ENCODE measurements at regions not wholly inside any gene's neighbourhood (a gene's known extent, or its start where the extent isn't known, plus 50 kb on each side); places are given as distances from the start of the nearest gene placed in this dataset.
"Not testable (repeated sequence)": the region's sequence is repeated elsewhere in the genome, so short reads cannot be mapped to it uniquely, and the experiment has no call there.

- no peaks in the 10 kb centered on the region for H3K27me3 ChIP-seq (ENCODE audit: control insufficient read depth, insufficient read depth, low read length)
- no peak overlapping the region for H3K27ac ChIP-seq (ENCODE audit: low read depth, low read length)
- H3K9me3 ChIP-seq (ENCODE audit: control insufficient read depth, insufficient read depth, low read length): no peaks in the 10 kb centered on the region
- H3K36me3 ChIP-seq (ENCODE audit: control insufficient read depth, insufficient read depth, low read length): no peaks in the 10 kb centered on the region
- no peak overlapping the region for H3K4me3 ChIP-seq (ENCODE audit: low read depth, low read length)
- no peak for DNase-seq (ENCODE audit: low read depth in 4 of 6, low spot score in 6 of 6)
- WGBS (ENCODE audit: insufficient coverage): 87% methylated on average over 3 of the region's 9 CpGs
- H3K4me1 ChIP-seq (ENCODE audit: control insufficient read depth, insufficient read depth, low read length): peaks cover 6% of the 10 kb centered on the region
These were observed 61.7 kb downstream of the KPNA2 start for GRCh38 chr17:68097161-68097805.

GRCh38 chr17:68099341-68099753, 63.8 kb downstream of the KPNA2 start:
- not testable (repeated sequence) for H3K27ac ChIP-seq (ENCODE audit: low read depth, low read length); H3K9me3 ChIP-seq (ENCODE audit: control insufficient read depth, insufficient read depth, low read length); H3K27me3 ChIP-seq (ENCODE audit: control insufficient read depth, insufficient read depth, low read length); H3K4me3 ChIP-seq (ENCODE audit: low read depth, low read length); H3K4me1 ChIP-seq (ENCODE audit: control insufficient read depth, insufficient read depth, low read length); DNase-seq (ENCODE audit: low read depth in 4 of 6, low spot score in 6 of 6); H3K36me3 ChIP-seq (ENCODE audit: control insufficient read depth, insufficient read depth, low read length)
- 98% methylated on average over 29 of the region's 29 CpGs for WGBS (ENCODE audit: insufficient coverage)

GRCh38 chr17:68100000-68100641, 64.6 kb downstream of the KPNA2 start:
- no peaks in the 10 kb centered on the region for H3K36me3 ChIP-seq (ENCODE audit: control insufficient read depth, insufficient read depth, low read length)
- DNase-seq (ENCODE audit: low read depth in 4 of 6, low spot score in 6 of 6): no peak
- no peaks in the 10 kb centered on the region for H3K9me3 ChIP-seq (ENCODE audit: control insufficient read depth, insufficient read depth, low read length)
- H3K27ac ChIP-seq (ENCODE audit: low read depth, low read length): no peak overlapping the region
- H3K4me1 ChIP-seq (ENCODE audit: control insufficient read depth, insufficient read depth, low read length): peaks cover 9% of the 10 kb centered on the region
- WGBS (ENCODE audit: insufficient coverage): 87% methylated on average over 15 of the region's 17 CpGs
- no peak overlapping the region for H3K4me3 ChIP-seq (ENCODE audit: low read depth, low read length)
- H3K27me3 ChIP-seq (ENCODE audit: control insufficient read depth, insufficient read depth, low read length): no peaks in the 10 kb centered on the region

- Histone ChIP-seq H3K27ac (ENCODE audit: low read depth, low read length) (peak overlapping the region; percentile 62), H3K4me1 (ENCODE audit: control insufficient read depth, insufficient read depth, low read length) (peaks cover 9% of the 10 kb centered on the region), H3K27me3 (ENCODE audit: control insufficient read depth, insufficient read depth, low read length) (no peaks in the 10 kb centered on the region), H3K36me3 (ENCODE audit: control insufficient read depth, insufficient read depth, low read length) (no peaks in the 10 kb centered on the region), H3K9me3 (ENCODE audit: control insufficient read depth, insufficient read depth, low read length) (no peaks in the 10 kb centered on the region), H3K4me3 (ENCODE audit: low read depth, low read length) (peak overlapping the region; percentile 51)
- 4% methylated on average over 73 of the region's 88 CpGs for WGBS (ENCODE audit: insufficient coverage)
- peak; percentile 57 to 96 (median 78) for DNase-seq (ENCODE audit: low read depth in 4 of 6, low spot score in 6 of 6)
These were observed 65.8 kb downstream of the KPNA2 start for GRCh38 chr17:68101075-68101986.

GRCh38 chr17:68101987-68102314, 66.4 kb downstream of the KPNA2 start:
- DNase-seq (ENCODE audit: low read depth in 4 of 6, low spot score in 6 of 6): no peak

GRCh38 chr17:68102318-68102758, 66.8 kb downstream of the KPNA2 start:
- Histone ChIP-seq H3K9me3 (ENCODE audit: control insufficient read depth, insufficient read depth, low read length) (no peaks in the 10 kb centered on the region), H3K27me3 (ENCODE audit: control insufficient read depth, insufficient read depth, low read length) (no peaks in the 10 kb centered on the region), H3K4me3 (ENCODE audit: low read depth, low read length) (peak overlapping the region; percentile 51), H3K36me3 (ENCODE audit: control insufficient read depth, insufficient read depth, low read length) (no peaks in the 10 kb centered on the region), H3K27ac (ENCODE audit: low read depth, low read length) (peak overlapping the region; percentile 33), H3K4me1 (ENCODE audit: control insufficient read depth, insufficient read depth, low read length) (peaks cover 9% of the 10 kb centered on the region)
- 0% methylated on average over 7 of the region's 21 CpGs for WGBS (ENCODE audit: insufficient coverage)
- DNase-seq (ENCODE audit: low read depth in 4 of 6, low spot score in 6 of 6): peak in 3 of 6 donors; percentile 11 to 43 (median 13)

More at GRCh38 chr17:68101987-68102314, 66.4 kb downstream of the KPNA2 start:
- H3K9me3 ChIP-seq (ENCODE audit: control insufficient read depth, insufficient read depth, low read length): no peaks in the 10 kb centered on the region
- H3K27ac ChIP-seq (ENCODE audit: low read depth, low read length): peak overlapping the region; percentile 10
- no peaks in the 10 kb centered on the region for H3K27me3 ChIP-seq (ENCODE audit: control insufficient read depth, insufficient read depth, low read length)
- H3K4me1 ChIP-seq (ENCODE audit: control insufficient read depth, insufficient read depth, low read length): peaks cover 9% of the 10 kb centered on the region
- no peaks in the 10 kb centered on the region for H3K36me3 ChIP-seq (ENCODE audit: control insufficient read depth, insufficient read depth, low read length)
- peak overlapping the region; percentile 51 for H3K4me3 ChIP-seq (ENCODE audit: low read depth, low read length)
- 0% methylated on average over 7 of the region's 20 CpGs for WGBS (ENCODE audit: insufficient coverage)

- H3K4me3 ChIP-seq (ENCODE audit: low read depth, low read length): no peak overlapping the region
- H3K27ac ChIP-seq (ENCODE audit: low read depth, low read length): no peak overlapping the region
- peaks cover 9% of the 10 kb centered on the region for H3K4me1 ChIP-seq (ENCODE audit: control insufficient read depth, insufficient read depth, low read length)
- no peaks in the 10 kb centered on the region for H3K36me3 ChIP-seq (ENCODE audit: control insufficient read depth, insufficient read depth, low read length)
- DNase-seq (ENCODE audit: low read depth in 4 of 6, low spot score in 6 of 6): peak in 1 of 6 donors; percentile 16
- H3K9me3 ChIP-seq (ENCODE audit: control insufficient read depth, insufficient read depth, low read length): peaks cover under 1% of the 10 kb centered on the region
- no peaks in the 10 kb centered on the region for H3K27me3 ChIP-seq (ENCODE audit: control insufficient read depth, insufficient read depth, low read length)
These were observed 67.6 kb downstream of the KPNA2 start for GRCh38 chr17:68103148-68103547.

- 95% methylated on average over 2 of the region's 2 CpGs for WGBS (ENCODE audit: insufficient coverage)
- H3K4me3 ChIP-seq (ENCODE audit: low read depth, low read length): no peak overlapping the region
- peaks cover 4% of the 10 kb centered on the region for H3K9me3 ChIP-seq (ENCODE audit: control insufficient read depth, insufficient read depth, low read length)
- H3K4me1 ChIP-seq (ENCODE audit: control insufficient read depth, insufficient read depth, low read length): peaks cover 6% of the 10 kb centered on the region
- no peaks in the 10 kb centered on the region for H3K27me3 ChIP-seq (ENCODE audit: control insufficient read depth, insufficient read depth, low read length)
- no peak overlapping the region for H3K27ac ChIP-seq (ENCODE audit: low read depth, low read length)
- H3K36me3 ChIP-seq (ENCODE audit: control insufficient read depth, insufficient read depth, low read length): no peaks in the 10 kb centered on the region
- no peak for DNase-seq (ENCODE audit: low read depth in 4 of 6, low spot score in 6 of 6)
These were observed 70.5 kb downstream of the KPNA2 start for GRCh38 chr17:68106085-68106484.

GRCh38 chr17:68107373-68107772, 71.8 kb downstream of the KPNA2 start:
- Histone ChIP-seq H3K27ac (ENCODE audit: low read depth, low read length) (no peak overlapping the region), H3K27me3 (ENCODE audit: control insufficient read depth, insufficient read depth, low read length) (no peaks in the 10 kb centered on the region), H3K36me3 (ENCODE audit: control insufficient read depth, insufficient read depth, low read length) (no peaks in the 10 kb centered on the region), H3K9me3 (ENCODE audit: control insufficient read depth, insufficient read depth, low read length) (peaks cover 4% of the 10 kb centered on the region), H3K4me1 (ENCODE audit: control insufficient read depth, insufficient read depth, low read length) (peaks cover 2% of the 10 kb centered on the region), H3K4me3 (ENCODE audit: low read depth, low read length) (no peak overlapping the region)
- 94% methylated on average over 3 of the region's 4 CpGs for WGBS (ENCODE audit: insufficient coverage)
- no peak for DNase-seq (ENCODE audit: low read depth in 4 of 6, low spot score in 6 of 6)

All from spinal cord (tissue), 9 donors.